SIG-M5 treated with dmso at 0.1 percent for 504 hours (cell line): ENCODE measurements at regions not wholly inside any gene's neighbourhood (a gene's known extent, or its start where the extent isn't known, plus 50 kb on each side); places are given as distances from the start of the nearest gene placed in this dataset.

Source experiments
- DNase-seq: peaks from one replicate; lab custom pipeline; 2025; ENCODE audit not compliant: unreplicated experiment; lab: John Stamatoyannopoulos, UW

DNA sequence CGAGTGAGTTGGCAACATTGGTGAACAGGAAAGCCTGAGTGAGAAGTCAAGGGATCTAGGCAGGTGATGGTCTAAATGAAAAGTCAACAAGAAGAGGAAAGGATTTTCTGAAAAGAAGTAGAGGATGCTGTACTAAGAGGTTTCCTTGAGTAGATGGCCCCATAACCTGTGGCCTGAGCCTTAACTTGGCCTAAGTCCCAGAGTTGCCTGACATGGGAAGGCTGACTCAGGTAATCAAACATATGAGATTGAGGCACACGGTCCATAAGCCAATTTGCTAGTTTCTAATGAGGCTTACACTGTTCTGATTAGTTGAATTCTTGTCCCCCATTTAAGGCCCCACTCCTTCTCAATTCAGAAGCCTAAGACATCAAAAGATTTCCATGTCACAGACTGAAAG lies 262.5 kb upstream of the LMCD1 start:
- DNase-seq, result no peak

DNA sequence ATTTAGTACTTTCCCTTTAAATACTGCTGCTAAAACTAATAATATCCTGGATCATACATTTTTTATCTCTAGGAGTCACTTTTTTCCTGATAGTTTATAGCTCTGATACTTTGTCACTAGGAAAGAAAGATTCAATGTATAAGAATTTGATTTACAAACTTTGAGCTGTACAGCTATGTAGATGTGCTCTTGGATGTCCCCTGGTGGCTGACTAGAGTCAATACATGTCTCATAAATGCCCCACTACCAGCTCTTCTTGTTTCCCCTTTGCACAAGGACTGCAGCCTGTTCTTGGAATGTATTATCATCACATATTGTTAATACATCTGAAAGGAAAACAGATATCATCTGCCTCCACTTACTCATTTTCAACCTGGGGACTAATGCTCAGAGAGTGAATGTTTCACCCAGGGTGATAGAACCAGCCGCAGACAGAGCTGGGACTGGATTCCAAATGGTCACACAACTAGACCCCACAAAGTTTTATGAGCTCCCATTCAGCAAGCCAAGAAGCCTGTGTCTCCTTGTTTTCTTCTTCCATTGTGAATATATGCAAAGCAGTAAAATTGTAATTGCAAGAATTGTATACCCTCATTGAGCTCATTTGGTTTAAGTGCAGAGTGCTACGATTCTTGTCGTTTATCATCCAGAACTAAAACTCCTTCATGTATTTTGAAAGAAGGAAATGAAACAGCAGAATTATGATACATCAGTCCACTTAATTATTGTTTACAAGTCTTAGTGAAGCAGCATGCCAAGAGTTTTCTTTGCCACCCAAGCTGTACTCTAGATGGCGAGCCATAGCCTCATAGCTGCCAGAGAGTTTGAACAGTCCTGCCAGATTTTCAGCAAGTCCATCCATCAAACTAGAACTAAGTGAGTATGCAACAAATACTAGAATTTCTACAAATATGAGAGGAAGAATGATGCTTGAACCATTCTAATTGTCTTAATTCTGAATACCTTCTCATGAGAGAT lies 261.6 kb upstream of the LMCD1 start:
- DNase-seq, result peak; percentile 73

DNA sequence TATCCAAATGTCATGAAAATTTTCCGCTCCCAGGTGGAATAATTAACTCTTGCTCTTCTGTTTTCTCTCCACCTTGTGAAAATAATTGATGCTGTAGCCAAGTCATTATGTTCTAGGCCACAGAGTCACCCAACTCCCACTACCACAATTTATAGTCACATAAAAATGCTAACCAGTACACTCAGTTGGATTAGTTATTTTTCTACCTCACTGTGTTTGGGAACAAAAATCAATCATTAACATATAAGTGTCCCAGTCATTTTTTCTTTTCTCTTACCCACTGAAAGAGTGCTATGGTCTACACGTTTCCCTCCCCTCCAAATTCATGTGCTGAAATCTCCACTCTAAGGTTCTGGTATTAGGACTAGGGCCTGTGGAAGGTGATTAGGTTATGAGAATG lies 255.6 kb upstream of the LMCD1 start:
- DNase-seq, result no peak

DNA sequence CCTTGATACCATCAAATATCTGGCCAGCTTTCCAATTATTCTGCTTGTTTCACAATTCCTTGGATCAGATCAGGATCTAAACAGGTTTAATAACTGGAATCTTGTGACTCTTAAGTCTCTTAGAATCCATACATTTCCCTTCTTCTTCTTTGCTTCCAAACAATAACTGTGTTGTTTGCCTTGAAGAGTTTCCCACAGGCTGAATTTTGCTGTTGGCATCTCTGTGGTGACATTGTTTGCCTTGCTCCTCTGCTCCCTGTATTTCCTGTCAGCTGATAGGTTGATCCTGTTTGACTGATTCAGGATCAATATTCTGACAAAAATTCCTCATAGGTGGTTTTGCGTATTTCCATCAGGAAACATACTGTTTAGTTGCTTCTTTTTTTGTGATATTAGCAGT lies 248.4 kb upstream of the LMCD1 start:
- no peak for DNase-seq

DNA sequence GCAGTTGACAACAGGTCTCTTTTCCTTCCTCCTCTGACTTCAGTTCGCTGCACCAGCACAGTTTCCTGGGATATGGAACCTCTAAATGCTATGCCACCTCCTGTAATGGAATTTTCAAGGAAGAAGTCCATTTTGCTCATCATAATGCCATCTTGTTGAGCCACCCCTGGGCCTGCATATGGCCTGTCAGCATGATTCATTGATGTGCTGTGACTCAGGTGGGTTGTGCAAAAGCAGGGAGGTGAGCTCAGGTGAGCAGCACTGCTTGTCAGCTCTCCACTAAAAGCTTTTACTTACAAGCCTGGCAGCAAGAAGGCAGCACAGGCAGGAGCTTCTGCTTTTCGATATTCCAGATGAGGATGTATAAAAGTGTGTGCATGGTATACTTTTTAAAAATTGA lies 247.1 kb upstream of the LMCD1 start:
- DNase-seq, result no peak

DNA sequence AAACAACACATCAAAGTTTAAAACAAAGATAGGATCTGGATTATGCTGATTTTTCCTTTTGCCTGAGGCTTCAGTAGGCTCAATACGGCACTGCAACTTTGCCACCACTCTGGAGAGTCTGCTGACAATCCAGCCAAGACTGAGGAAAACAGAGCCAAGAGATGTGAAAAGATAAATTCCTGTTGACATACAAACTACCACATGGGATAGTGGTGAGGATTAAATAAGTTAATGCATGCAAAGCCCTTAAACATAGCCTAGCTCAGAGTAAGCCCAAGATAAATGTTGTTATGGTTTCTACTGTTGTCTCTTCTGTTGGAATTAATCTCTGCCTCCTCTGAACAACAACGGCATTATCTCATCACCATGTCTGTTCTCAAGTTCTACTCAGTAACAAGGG lies 245.9 kb upstream of the LMCD1 start:
- no peak for DNase-seq

DNA sequence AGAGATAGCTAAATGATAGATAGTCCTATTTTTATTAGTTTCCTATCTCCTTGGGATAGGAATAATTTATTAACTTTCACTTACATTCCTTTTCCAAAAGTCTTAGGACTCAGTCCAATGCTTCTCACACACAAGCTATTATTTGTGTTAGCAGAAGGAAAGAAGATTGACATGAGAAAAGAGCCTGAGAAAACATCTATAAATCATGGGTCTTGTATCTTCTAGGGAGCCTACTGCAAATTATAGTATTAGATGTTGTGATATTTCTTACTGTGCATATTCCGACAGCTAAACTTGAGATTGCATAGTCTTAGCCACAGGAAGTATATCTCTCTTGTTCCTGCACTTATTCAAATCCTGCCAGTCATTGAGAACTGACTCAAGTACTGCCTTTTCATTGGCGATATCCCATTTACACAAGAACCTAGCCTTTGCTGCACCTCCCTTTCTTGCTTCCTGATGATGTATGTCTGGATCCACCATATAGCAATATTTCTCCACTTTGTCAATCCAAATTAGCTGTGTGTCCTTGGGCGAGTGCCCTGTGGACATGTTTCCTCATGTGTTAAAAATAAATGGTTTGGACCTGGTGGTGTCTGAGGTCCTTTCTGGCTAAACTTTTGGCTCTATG lies 245.1 kb upstream of the LMCD1 start:
- no peak for DNase-seq

DNA sequence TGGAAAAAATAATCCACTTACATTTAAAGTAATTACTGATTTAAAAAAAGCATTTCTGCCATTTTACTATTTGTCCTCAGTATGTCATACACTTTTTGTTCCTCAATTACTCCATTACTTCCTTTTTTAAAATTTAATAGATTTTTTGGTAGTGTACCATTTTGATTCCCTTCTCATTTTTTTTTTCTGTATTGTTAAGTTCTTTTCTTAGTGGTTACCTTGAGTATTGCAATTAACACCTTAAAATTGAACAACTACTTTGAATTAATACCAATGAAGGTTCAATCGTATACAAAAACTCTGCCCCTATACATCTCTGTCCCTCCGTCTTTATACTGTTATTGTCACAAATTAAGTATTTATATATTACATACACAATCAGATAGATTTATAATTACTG lies 240.6 kb upstream of the LMCD1 start:
- no peak for DNase-seq

DNA sequence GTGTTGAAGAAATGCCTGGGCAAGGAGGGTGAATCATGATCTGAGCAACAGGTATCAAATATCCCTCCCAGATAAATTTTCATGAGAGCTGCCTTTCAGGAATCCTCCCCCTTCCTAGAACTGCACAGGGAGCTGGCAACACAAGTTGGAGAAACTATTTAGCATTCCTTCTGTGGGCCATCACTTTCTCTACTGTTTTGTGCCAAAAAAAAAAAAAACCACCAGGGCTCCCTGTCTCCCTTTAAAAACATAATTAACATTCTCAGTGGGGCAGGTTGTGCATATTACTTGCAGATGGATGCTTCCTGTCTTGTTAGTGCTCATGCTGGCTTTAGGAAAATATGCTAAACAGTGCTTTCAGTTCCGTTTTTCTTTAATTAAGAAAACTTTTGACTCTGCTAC lies 234.9 kb upstream of the LMCD1 start:
- DNase-seq, result no peak

DNA sequence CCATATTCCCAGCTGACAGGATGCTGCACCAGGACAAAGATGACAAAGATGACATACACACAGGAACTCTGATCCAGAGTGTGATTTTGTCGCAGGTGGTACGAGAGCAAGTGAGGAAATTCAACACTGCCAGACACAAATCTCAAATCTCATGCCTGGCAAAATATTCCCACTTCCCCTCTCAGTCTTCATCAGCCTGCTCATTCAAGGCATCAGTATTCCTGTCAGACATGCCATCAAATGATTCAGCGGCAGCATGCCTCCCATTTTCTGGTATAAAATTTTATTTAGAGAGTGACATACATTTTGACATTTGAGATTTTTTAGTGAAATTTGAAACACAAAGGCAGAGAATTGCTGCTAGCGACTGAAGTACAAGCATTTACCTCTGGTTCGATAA lies 228.1 kb upstream of the LMCD1 start:
- DNase-seq, result no peak

DNA sequence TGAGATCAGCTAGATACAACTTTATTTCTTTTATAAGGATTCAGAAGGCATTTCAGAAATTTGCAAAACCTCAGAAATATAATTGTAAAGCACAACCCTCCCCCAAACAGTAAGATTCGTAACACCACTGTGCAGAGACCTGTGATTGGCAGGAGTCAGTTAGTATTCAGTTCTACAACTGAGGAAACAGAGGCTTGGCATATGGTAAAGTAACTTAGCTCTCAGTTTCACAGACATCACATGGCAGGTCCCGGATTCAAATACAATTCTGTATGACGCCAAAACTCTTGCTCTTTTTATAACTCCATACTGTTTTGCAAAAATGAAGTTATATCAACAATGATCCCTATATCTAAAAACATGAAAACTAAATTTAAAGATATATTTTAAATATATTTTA lies 225.6 kb upstream of the LMCD1 start:
- no peak for DNase-seq

DNA sequence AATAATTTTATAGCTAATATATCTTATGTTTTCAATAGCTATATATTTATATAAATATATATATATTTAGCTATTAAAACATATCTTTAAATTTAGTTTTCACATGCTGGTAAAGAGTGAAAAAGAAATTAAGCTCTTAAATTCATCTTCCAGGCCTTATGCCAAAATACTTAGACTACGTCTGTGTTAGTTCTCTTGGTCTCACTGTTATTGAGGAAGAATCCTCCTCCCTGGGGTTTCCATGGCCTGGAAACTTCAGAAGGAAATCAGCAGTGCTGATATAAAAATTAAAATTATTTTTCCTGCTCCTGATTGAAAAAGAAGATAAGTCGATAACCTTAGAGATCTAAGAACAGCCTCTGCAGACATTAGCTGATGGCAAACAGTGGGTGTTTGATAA lies 225.1 kb upstream of the LMCD1 start:
- no peak for DNase-seq

DNA sequence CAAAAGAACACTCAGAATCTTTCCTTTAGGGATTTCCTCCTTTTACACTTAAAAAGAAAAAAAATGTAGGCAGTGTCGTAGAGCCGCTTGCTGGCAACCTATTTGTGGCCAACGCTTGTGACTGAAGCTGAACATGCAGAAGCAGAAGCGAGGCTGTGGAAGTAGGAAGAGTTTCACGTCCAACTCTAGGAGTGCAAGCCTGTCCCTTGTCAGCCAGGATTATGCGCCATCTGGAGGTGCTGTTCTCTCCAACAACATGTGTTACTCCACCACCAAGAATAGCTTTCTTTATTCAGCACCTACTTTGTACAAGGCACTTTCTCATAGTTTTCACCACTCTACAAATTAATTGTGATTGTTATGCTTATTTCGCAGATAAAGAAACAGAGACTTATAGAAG lies 223.2 kb upstream of the LMCD1 start:
- no peak for DNase-seq

DNA sequence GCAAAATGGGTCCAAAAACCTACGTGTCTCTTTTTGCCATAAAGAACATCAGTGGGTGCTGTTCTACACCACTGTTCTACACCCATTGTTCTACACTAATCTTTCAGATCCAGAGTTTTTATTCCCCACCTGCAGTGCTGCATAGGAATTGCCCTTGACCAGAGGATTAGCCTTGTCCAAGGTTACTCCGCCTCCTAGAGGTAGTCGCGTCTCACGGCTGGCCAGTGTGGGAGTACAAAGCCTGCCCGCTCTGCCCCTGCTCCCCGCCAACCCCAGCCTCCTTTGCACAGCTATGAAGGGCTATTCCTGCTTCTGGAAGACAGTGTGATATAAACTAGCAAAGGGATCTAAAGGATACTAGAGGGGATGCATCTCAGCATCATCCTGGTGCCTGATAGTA lies 222.1 kb upstream of the LMCD1 start:
- DNase-seq, result no peak

DNA sequence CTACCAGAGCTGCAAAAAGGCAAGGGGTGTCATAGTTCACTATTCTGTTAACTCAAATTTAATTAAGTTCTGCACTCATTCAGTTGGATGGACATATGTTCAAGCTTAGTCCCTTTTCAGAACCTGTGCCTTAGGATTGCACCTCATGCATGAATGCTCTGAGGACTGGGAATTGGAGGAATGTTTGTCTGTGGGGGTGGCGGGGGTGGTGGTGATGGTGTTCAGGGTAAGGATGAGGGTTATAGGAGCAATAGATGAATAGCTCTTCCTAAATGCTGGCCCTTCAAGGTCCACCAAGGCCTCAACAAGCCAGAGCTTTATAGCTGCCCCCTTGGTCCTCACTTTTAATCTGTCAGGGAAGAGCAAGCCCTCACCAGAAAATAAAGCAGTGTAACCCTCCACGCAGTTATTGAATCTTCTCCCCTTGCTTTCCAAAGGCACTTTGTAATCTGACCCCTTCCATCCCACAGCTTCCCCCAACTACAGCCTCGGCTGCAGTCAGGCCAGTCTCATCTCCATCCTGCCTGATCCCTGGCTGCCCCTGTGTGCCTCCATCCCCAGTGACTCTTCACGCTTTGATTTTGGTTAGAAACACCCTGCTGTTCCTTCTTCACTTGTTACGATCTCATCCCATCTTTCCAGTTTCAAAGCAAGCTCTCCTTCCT lies 221.6 kb upstream of the LMCD1 start:
- DNase-seq, result no peak

DNA sequence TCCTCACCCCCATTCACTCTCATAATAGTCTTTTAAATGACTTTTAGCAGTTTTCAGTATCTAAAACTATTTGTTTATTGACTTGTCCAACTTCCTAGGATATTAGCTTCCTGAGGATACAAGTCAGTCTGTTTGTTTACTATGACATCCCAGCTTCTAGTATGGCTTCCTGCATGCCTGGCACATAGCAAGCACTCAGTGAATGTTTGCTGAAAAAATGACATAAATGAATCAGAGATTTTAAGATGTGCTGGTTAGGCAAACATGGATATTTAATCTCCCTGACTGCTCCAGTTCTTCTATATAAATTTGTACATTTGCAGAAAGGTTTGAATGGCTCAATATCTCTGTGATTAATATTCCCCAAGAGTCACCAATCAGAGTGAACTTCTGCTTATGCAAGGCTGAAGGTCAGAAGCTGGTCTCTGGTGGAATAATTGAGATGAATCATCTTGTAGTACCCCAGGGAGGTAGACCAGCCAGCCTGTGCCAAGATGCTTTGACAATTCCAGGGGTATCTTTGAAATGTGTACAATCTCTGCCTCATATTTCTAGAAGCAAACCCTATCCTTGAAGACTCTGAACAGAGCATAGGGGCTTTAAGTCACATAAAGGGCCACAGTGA lies 219.0 kb upstream of the LMCD1 start:
- DNase-seq, result no peak

DNA sequence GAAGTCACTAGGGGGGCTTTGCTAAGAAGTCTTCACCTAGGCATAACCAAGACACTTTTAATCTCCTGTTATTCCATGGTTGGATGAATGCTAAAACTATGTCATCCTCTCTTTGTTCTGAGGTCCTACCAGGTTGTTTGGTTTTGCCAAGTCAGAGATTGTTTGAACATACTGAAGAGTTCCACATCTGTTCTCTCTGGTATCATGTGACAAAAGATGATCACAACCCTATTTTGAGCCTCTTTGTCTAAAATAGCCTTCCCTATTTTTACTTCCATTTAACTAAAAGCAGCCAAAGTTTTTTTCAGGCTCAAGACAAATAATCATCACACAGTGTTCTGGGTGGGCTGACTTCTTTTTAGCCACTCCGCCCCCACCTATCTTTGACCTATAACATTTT lies 218.4 kb upstream of the LMCD1 start:
- DNase-seq, result no peak

DNA sequence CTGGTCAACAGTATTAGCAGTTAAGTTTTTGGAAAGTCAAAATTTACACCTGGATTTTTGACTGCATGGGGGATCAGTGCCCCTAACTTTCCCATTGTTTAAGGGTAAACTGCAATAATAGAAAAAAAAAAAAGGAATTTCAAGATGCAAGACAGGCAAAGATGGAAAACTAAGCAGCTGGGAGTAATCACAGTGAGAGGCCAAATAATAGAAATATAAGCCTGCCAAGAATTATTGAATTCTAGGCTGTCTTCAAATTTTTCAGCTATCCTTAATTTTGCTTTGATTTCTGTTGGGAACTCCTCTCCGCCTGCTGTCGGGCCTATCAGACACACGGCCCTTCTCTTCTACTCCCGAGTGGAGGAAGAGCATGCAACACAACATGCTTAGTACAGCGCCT lies 215.5 kb upstream of the LMCD1 start:
- DNase-seq, result no peak

DNA sequence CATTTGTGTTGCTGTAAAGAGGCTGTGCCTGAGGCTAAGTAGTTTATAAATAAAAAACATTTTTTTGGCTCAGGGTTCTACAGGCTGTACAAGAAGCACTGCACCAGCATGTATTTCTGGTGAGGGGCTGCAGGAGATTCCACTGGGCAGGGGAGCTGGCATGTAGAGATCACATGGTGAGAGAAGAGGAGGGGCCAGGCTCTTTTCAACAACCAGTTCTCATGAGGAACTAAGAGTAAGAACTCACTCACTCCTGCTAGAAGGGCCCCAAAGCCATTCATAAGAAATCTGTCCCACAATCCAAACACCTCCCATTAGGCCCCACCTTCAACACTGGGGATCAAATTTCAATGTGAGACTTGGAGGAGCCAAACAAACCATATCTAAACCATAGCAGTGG lies 214.9 kb upstream of the LMCD1 start:
- no peak for DNase-seq

DNA sequence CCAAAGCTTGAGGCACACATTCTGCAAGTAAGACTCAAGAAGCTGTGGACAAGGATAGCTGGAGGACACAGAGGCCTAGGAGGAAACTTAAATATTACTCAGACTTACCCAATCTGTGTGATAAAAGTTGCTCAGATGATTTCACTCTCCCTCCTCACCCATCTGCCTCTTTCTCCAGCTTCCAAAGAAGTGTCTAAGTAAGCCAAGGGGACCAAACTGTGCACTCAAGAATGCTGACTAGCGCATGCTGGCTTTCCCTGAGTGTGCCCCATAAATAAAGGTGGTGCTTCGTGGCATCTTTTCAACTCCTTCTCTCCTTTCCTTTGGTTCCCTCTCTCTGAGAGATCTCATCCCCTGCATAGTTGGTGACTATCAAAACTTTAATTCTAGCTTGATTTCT lies 211.0 kb upstream of the LMCD1 start:
- no peak for DNase-seq

DNA sequence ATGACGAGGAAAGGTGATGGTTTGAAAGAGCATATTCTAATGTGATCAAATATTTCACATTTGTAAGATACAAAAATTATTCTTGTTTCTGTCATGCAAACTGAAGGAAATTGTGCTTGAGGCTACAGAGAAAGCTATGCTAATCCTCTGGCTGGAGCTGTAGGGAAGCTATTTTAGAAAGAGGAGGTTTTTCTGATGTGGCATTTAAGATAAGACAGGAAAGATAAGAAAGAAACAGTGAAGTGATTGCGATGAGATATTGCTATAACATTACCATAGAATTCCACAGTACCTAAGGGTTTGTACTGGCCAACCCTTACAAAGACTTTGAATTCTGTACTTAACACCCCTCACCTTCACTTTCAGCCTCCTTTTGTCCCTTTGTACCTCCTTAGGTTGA lies 205.2 kb upstream of the LMCD1 start:
- DNase-seq, result no peak
